ENCODE measurements at regions not wholly inside any gene's neighbourhood (a gene's known extent, or its start where the extent isn't known, plus 50 kb on each side); places are given as distances from the start of the nearest gene placed in this dataset.

- Histone ChIP-seq H3K36me3 (no peaks in the 10 kb centered on the region), H3K4me1 (no peaks in the 10 kb centered on the region)
- no peak for DNase-seq
These were observed 846.0 kb upstream of the LRFN5 start for GRCh38 chr14:40760704-40761103.

GRCh38 chr14:40758076-40758475 is 848.6 kb upstream of the LRFN5 start:
- intact Hi-C loops (cut with DNase I) = no loop called here
- WGBS, 2 donors = 80 to 85% methylated on average over 2 of the region's 2 CpGs

More at GRCh38 chr14:40760704-40761103, 846.0 kb upstream of the LRFN5 start:
- intact Hi-C loops (cut with DNase I) = no loop called here
- TF ChIP-seq CTCF (IDR thresholded peaks at IDR 0.05) (no peak), EP300 (IDR thresholded peaks at IDR 0.05) (no peak), POLR2A (IDR thresholded peaks at IDR 0.05) (no peak), POLR2AphosphoS5 (IDR thresholded peaks at IDR 0.05) (no peak)
- Histone ChIP-seq H3K27me3 (no peaks in the 10 kb centered on the region), H3K4me3 (no peak overlapping the region), H3K9me3 (no peaks in the 10 kb centered on the region), H3K27ac (no peak overlapping the region)

GRCh38 chr14:40757376-40757950 is 849.2 kb upstream of the LRFN5 start:
- peaks cover 0 to 4% (median 0%) of the 10 kb centered on the region in 4 donors for H3K9me3 ChIP-seq
- no peak overlapping the region for H3K27ac ChIP-seq
- H3K4me3 ChIP-seq = no peak overlapping the region
- WGBS, 2 donors = 71 to 76% methylated on average over 3 of the region's 3 CpGs
- TF ChIP-seq CTCF (IDR thresholded peaks at IDR 0.05) = no peak
- no peak for TF ChIP-seq POLR2A (IDR thresholded peaks at IDR 0.05)
- TF ChIP-seq POLR2AphosphoS5 (IDR thresholded peaks at IDR 0.05) = no peak
- H3K27me3 ChIP-seq = no peaks in the 10 kb centered on the region
- H3K4me1 ChIP-seq = no peaks in the 10 kb centered on the region
- no peak for DNase-seq
- H3K36me3 ChIP-seq = no peaks in the 10 kb centered on the region
- intact Hi-C loops (cut with DNase I) = no loop called here

More at GRCh38 chr14:40758076-40758475, 848.6 kb upstream of the LRFN5 start:
- DNase-seq = no peak
- no peak for TF ChIP-seq EP300 (IDR thresholded peaks at IDR 0.05)
- Histone ChIP-seq H3K27ac (no peak overlapping the region), H3K9me3 (peaks cover 0 to 4% (median 0%) of the 10 kb centered on the region in 4 donors), H3K36me3 (no peaks in the 10 kb centered on the region), H3K27me3 (no peaks in the 10 kb centered on the region), H3K4me3 (no peak overlapping the region), H3K4me1 (no peaks in the 10 kb centered on the region)

GRCh38 chr14:40733206-40733605 is 873.5 kb upstream of the LRFN5 start:
- H3K4me1 ChIP-seq = no peaks in the 10 kb centered on the region
- H3K9me3 ChIP-seq = no peaks in the 10 kb centered on the region
- no peak for TF ChIP-seq POLR2AphosphoS5 (IDR thresholded peaks at IDR 0.05)
- H3K27ac ChIP-seq = no peak overlapping the region
- WGBS, 2 donors = 94 to 96% methylated on average over 1 of the region's 1 CpG
- DNase-seq = no peak
- H3K4me3 ChIP-seq = no peak overlapping the region
- intact Hi-C loops (cut with DNase I) = no loop called here
- H3K27me3 ChIP-seq = no peaks in the 10 kb centered on the region
- no peaks in the 10 kb centered on the region for H3K36me3 ChIP-seq

- Histone ChIP-seq H3K27ac (no peak overlapping the region), H3K9me3 (no peaks in the 10 kb centered on the region), H3K4me3 (no peak overlapping the region), H3K4me1 (no peaks in the 10 kb centered on the region), H3K27me3 (no peaks in the 10 kb centered on the region), H3K36me3 (no peaks in the 10 kb centered on the region)
- 66 to 68% methylated on average over 2 of the region's 2 CpGs for WGBS, 2 donors
- TF ChIP-seq POLR2AphosphoS5 (IDR thresholded peaks at IDR 0.05) (no peak), CTCF (IDR thresholded peaks at IDR 0.05) (no peak), POLR2A (IDR thresholded peaks at IDR 0.05) (no peak), EP300 (IDR thresholded peaks at IDR 0.05) (no peak)
- intact Hi-C loops (cut with DNase I) = no loop called here
- DNase-seq = no peak
These were observed 879.6 kb upstream of the LRFN5 start for GRCh38 chr14:40727107-40727506.

GRCh38 chr14:40713387-40713786 is 893.3 kb upstream of the LRFN5 start:
- TF ChIP-seq POLR2AphosphoS5 (IDR thresholded peaks at IDR 0.05) = no peak
- no peak for TF ChIP-seq CTCF (IDR thresholded peaks at IDR 0.05)
- TF ChIP-seq EP300 (IDR thresholded peaks at IDR 0.05) = no peak
- no peak for TF ChIP-seq POLR2A (IDR thresholded peaks at IDR 0.05)
- intact Hi-C loops (cut with DNase I) = no loop called here
- Histone ChIP-seq H3K4me3 (no peak overlapping the region), H3K4me1 (no peaks in the 10 kb centered on the region), H3K27me3 (no peaks in the 10 kb centered on the region), H3K36me3 (no peaks in the 10 kb centered on the region), H3K27ac (no peak overlapping the region), H3K9me3 (peaks cover 0 to 5% (median 0%) of the 10 kb centered on the region in 4 donors)
- WGBS, 2 donors = 83% methylated on average over 5 of the region's 5 CpGs
- DNase-seq = no peak
